NCI-H345 (cell line): ENCODE measurements at regions not wholly inside any gene's neighbourhood (a gene's known extent, or its start where the extent isn't known, plus 50 kb on each side); places are given as distances from the start of the nearest gene placed in this dataset.
A peak's percentile ranks its signal among the peaks of the same experiment; 100 is the strongest.
"Not testable (repeated sequence)": the region's sequence is repeated elsewhere in the genome, so short reads cannot be mapped to it uniquely, and the experiment has no call there.

Experiments used
- DNase-seq: peaks from one replicate; lab custom pipeline; 2025; lab: John Stamatoyannopoulos, UW

- DNase-seq = no peak
Measured at GRCh38 chr5:155514105-155514563, 500.6 kb downstream of the KIF4B start.

- DNase-seq = peak; percentile 24
Measured at GRCh38 chr5:155522540-155522939, 509.0 kb downstream of the KIF4B start.

GRCh38 chr5:155529362-155529761, 515.8 kb downstream of the KIF4B start:
- no peak for DNase-seq

GRCh38 chr5:155530046-155530445, 516.5 kb downstream of the KIF4B start:
- no peak for DNase-seq

GRCh38 chr5:155532621-155533311, 519.2 kb downstream of the KIF4B start:
- DNase-seq = no peak

- no peak for DNase-seq
Measured at GRCh38 chr5:155540000-155540595, 526.5 kb downstream of the KIF4B start.

GRCh38 chr5:155546075-155546474, 532.5 kb downstream of the KIF4B start:
- peak; percentile 19 for DNase-seq

GRCh38 chr5:155554500-155554899, 540.9 kb downstream of the KIF4B start:
- no peak for DNase-seq

GRCh38 chr5:155556222-155556621, 542.7 kb downstream of the KIF4B start:
- DNase-seq = no peak

- DNase-seq = no peak
Measured at GRCh38 chr5:155556700-155557099, 543.1 kb downstream of the KIF4B start.

GRCh38 chr5:155562158-155562557, 548.6 kb downstream of the KIF4B start:
- no peak for DNase-seq

- no peak for DNase-seq
Measured at GRCh38 chr5:155564541-155564940, 551.0 kb downstream of the KIF4B start.

GRCh38 chr5:155575861-155576260, 562.3 kb downstream of the KIF4B start:
- no peak for DNase-seq

- DNase-seq = not testable (repeated sequence)
Measured at GRCh38 chr5:155586808-155587207, 573.3 kb downstream of the KIF4B start.

GRCh38 chr5:155587458-155587857, 573.9 kb downstream of the KIF4B start:
- peak; percentile 65 for DNase-seq

- no peak for DNase-seq
Measured at GRCh38 chr5:155591273-155591672, 577.7 kb downstream of the KIF4B start.

- no peak for DNase-seq
Measured at GRCh38 chr5:155594270-155594669, 580.7 kb downstream of the KIF4B start.

GRCh38 chr5:155595791-155596190, 582.2 kb downstream of the KIF4B start:
- no peak for DNase-seq

- no peak for DNase-seq
Measured at GRCh38 chr5:155598552-155598951, 585.0 kb downstream of the KIF4B start.

- DNase-seq = peak; percentile 36
Measured at GRCh38 chr5:155605920-155606319, 592.4 kb downstream of the KIF4B start.

- peak; percentile 10 for DNase-seq
Measured at GRCh38 chr5:155616779-155617392, 603.3 kb downstream of the KIF4B start.

- DNase-seq = no peak
Measured at GRCh38 chr5:155619688-155620087, 606.1 kb downstream of the KIF4B start.

GRCh38 chr5:155620821-155621410, 607.4 kb downstream of the KIF4B start:
- no peak for DNase-seq
